ENCODE measurements at regions not wholly inside any gene's neighbourhood (a gene's known extent, or its start where the extent isn't known, plus 50 kb on each side); places are given as distances from the start of the nearest gene placed in this dataset.

- Histone ChIP-seq H3K36me3 (ENCODE audit: control insufficient read depth, insufficient read depth, low read length) (no peaks in the 10 kb centered on the region), H3K9ac (ENCODE audit: insufficient read depth in 1 of 2, low read depth in 2 of 2, low read length in 2 of 2) (no peak overlapping the region), H3K4me2 (ENCODE audit: insufficient read depth, low read length) (no peak overlapping the region), H3K27me3 (ENCODE audit: control insufficient read depth in 2 of 2, insufficient read depth in 2 of 2, low read length in 2 of 2) (no peaks in the 10 kb centered on the region), H3K4me3 (no peak overlapping the region), H2AFZ (ENCODE audit: low read depth, low read length) (no peak overlapping the region), H3K27ac (ENCODE audit: extremely low read depth, low read depth, low read length) (no peak overlapping the region), H3K4me1 (replicated peaks in 1 of 2; ENCODE audit: control insufficient read depth in 2 of 2, insufficient read depth in 2 of 2, low read length in 2 of 2) (no peaks in the 10 kb centered on the region), H3K9me1 (ENCODE audit: control insufficient read depth, insufficient read depth, low read length) (no peaks in the 10 kb centered on the region), H3K9me3 (replicated peaks; ENCODE audit: control insufficient read depth, insufficient read depth, low read depth, low read length) (no peaks in the 10 kb centered on the region), H4K20me1 (replicated peaks; ENCODE audit: control insufficient read depth, insufficient read depth, low read length) (no peaks in the 10 kb centered on the region), H3K79me2 (ENCODE audit: control insufficient read depth, insufficient read depth, low read length) (no peaks in the 10 kb centered on the region)
- ChIA-PET CTCF (ENCODE audit: low intra/inter-chr PET ratio) (no interaction called here), POLR2A (interaction anchor here (0.9 kb wide), 1 partner anchor 416 kb away, joined by 4 read pairs; no protein-coding TSS in a partner anchor)
- no TSS peak for BruUV-seq (replicated peaks)
- in situ Hi-C loops (cut with MboI) (no loop called here), intact Hi-C loops (cut with micrococcal nuclease) (no loop called here)
- no peak for ATAC-seq
- TF ChIP-seq CHD1 (IDR thresholded peaks at IDR 0.05; ENCODE audit: low read length) (no peak), NFYB (IDR thresholded peaks at IDR 0.05; ENCODE audit: extremely low read depth, insufficient read length) (no peak), JUNB (CRISPR knock-in tag; conservative IDR thresholded peaks at IDR 0.05) (no peak), PCBP1 (IDR thresholded peaks at IDR 0.05; ENCODE audit: low read depth, low read length, poor library complexity, severe bottlenecking) (no peak), ZNF436 (CRISPR knock-in tag; IDR thresholded peaks at IDR 0.05) (no peak), TBP (optimal IDR thresholded peaks at IDR 0.05; ENCODE audit: low read depth, low read length) (no peak), C11orf30 (IDR thresholded peaks at IDR 0.05; ENCODE audit: low read depth) (no peak), YBX1 (IDR thresholded peaks at IDR 0.05) (no peak), LARP7 (IDR thresholded peaks at IDR 0.05) (no peak)
- TF ChIP-seq, protein P1, sequence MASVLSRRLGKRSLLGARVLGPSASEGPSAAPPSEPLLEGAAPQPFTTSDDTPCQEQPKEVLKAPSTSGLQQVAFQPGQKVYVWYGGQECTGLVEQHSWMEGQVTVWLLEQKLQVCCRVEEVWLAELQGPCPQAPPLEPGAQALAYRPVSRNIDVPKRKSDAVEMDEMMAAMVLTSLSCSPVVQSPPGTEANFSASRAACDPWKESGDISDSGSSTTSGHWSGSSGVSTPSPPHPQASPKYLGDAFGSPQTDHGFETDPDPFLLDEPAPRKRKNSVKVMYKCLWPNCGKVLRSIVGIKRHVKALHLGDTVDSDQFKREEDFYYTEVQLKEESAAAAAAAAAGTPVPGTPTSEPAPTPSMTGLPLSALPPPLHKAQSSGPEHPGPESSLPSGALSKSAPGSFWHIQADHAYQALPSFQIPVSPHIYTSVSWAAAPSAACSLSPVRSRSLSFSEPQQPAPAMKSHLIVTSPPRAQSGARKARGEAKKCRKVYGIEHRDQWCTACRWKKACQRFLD (CRISPR knock-in tag; IDR thresholded peaks at IDR 0.05) = no peak
- no peak for DNase-seq (ENCODE audit: extremely low read depth in 1 of 4, low spot score in 3 of 4)
- no peak for FAIRE-seq
- 0% methylated on average over 2 of the region's 2 CpGs for WGBS (ENCODE audit: insufficient coverage, low coverage, missing lambda C conversion rate)
Observed at GRCh38 chr11:15519911-15520310, 405.2 kb downstream of the INSC start.
